IMR-90 (cell line): ENCODE measurements at regions not wholly inside any gene's neighbourhood (a gene's known extent, or its start where the extent isn't known, plus 50 kb on each side); places are given as distances from the start of the nearest gene placed in this dataset.

Experiments
- ATAC-seq: fragments of 200-7000 bp; cut with Tn5 transposase; 2 replicates; pipeline ENCODE4 v1.9.1; 2020; ENCODE audit warnings: low read depth, mild to moderate bottlenecking, moderate library complexity
- BruUV-seq: library from RNA; stranded (reverse); fragments of 400-500 nt; replicated peaks from 2 replicates; lab custom pipeline; 2021; lab: Mats Ljungman, UMichigan
- CTCF ChIA-PET: fragments of 300-600 bp; formaldehyde crosslinking; extraction: SDS; loops from one replicate; lab custom pipeline; 2021; ENCODE audit warnings: antibody characterized with exemption; lab: Yijun Ruan, JAX
- POLR2A ChIA-PET: fragments of 300-600 bp; sonication (Branson Sonifier 250); formaldehyde crosslinking; loops from one replicate; lab custom pipeline; 2022; ENCODE audit warnings: antibody characterized with exemption; ENCODE audit not compliant: unreplicated experiment; lab: Charles Lee
- DNase-seq: peaks from one replicate; pipeline ENCODE4 v3.0.0; 2013
- H2AFZ ChIP-seq: replicated peaks from 2 replicates; pipeline ENCODE3; 2013; ENCODE audit warnings: low read length, mild to moderate bottlenecking; ENCODE audit not compliant: poor library complexity
- H2AK5ac ChIP-seq: 2 replicates; pipeline ENCODE4 v1.6.1; 2013; ENCODE audit warnings: low read depth, low read length, inconsistent platforms
- H2AK9ac ChIP-seq: replicated peaks from 2 replicates; pipeline ENCODE3; 2013; ENCODE audit warnings: mild to moderate bottlenecking, low read depth, low read length, moderate library complexity; ENCODE audit not compliant: poor library complexity
- H2BK120ac ChIP-seq: 2 replicates; pipeline ENCODE4 v1.6.1; 2013; ENCODE audit warnings: low read depth, low read length, inconsistent platforms
- H2BK15ac ChIP-seq: 3 replicates; pipeline ENCODE4 v1.6.1; 2013; ENCODE audit warnings: low read depth, low read length, inconsistent platforms
- H2BK20ac ChIP-seq: 2 replicates; pipeline ENCODE4 v1.6.1; 2013; ENCODE audit warnings: low read depth, mild to moderate bottlenecking, inconsistent platforms, low read length, moderate library complexity
- H2BK5ac ChIP-seq: 2 replicates; pipeline ENCODE4 v1.6.1; 2013; ENCODE audit warnings: mild to moderate bottlenecking, low read depth, low read length, inconsistent platforms; ENCODE audit not compliant: poor library complexity, severe bottlenecking
- H3K14ac ChIP-seq: replicated peaks from 2 replicates; pipeline ENCODE4 v1.6.1; 2013; ENCODE audit warnings: low read depth, low read length, inconsistent platforms
- H3K18ac ChIP-seq: 2 replicates; pipeline ENCODE4 v1.6.1; 2013; ENCODE audit warnings: low read depth, low read length, control low read depth
- H3K23ac ChIP-seq: 2 replicates; pipeline ENCODE4 v1.6.1; 2013; ENCODE audit warnings: low read depth, low read length, inconsistent platforms
- H3K27ac ChIP-seq: 2 replicates; pipeline ENCODE4 v1.5.1; 2013; ENCODE audit warnings: mild to moderate bottlenecking, control low read depth, low read length; ENCODE audit not compliant: insufficient read depth
- H3K27me3 ChIP-seq: 2 replicates; pipeline ENCODE4 v1.6.1; 2013; ENCODE audit warnings: low read length; ENCODE audit not compliant: control insufficient read depth, insufficient read depth
- H3K36me3 ChIP-seq: 2 replicates; pipeline ENCODE4 v1.6.1; 2013; ENCODE audit warnings: low read length, mixed read lengths; ENCODE audit not compliant: control insufficient read depth, insufficient read depth
- H3K4ac ChIP-seq: 2 replicates; pipeline ENCODE4 v1.6.1; 2013; ENCODE audit warnings: low read depth, low read length, inconsistent platforms
- H3K4me1 ChIP-seq: 2 replicates; pipeline ENCODE4 v1.6.1; 2013; ENCODE audit warnings: low read length, mixed read lengths; ENCODE audit not compliant: control insufficient read depth, insufficient read depth
- H3K4me2 ChIP-seq: 2 replicates; pipeline ENCODE4 v1.6.1; 2013; ENCODE audit warnings: low read depth, mild to moderate bottlenecking, control low read depth, low read length, moderate library complexity
- H3K4me3 ChIP-seq: 2 replicates; pipeline ENCODE4 v1.5.1; 2013; ENCODE audit warnings: low read depth, mild to moderate bottlenecking, control low read depth, low read length, moderate library complexity; ENCODE audit not compliant: insufficient read depth
- H3K56ac ChIP-seq: 2 replicates; pipeline ENCODE4 v1.6.1; 2013; ENCODE audit warnings: low read length, inconsistent platforms; ENCODE audit not compliant: insufficient read depth; ENCODE audit errors: extremely low read depth
- H3K79me1 ChIP-seq, 2 experiments: 2 replicates each; pipeline ENCODE4 v1.6.1; 2013; ENCODE audit warnings: low read length in 2 of 2, inconsistent platforms in 1 of 2, low read depth in 1 of 2
- H3K9ac ChIP-seq: 2 replicates; pipeline ENCODE4 v1.6.1; 2013; ENCODE audit warnings: low read depth, low read length, control low read depth
- H3K9me1 ChIP-seq: 2 replicates; pipeline ENCODE4 v1.6.1; 2013; ENCODE audit warnings: low read length, inconsistent platforms; ENCODE audit not compliant: insufficient read depth
- H3K9me3 ChIP-seq: 2 replicates; pipeline ENCODE4 v1.6.1; 2013; ENCODE audit warnings: low read length; ENCODE audit not compliant: control insufficient read depth, insufficient read depth
- H4K20me1 ChIP-seq: 2 replicates; pipeline ENCODE4 v1.6.1; 2013; ENCODE audit warnings: low read length, inconsistent platforms; ENCODE audit not compliant: insufficient read depth
- H4K5ac ChIP-seq: 2 replicates; pipeline ENCODE4 v1.6.1; 2013; ENCODE audit warnings: mild to moderate bottlenecking, low read depth, low read length, control low read depth
- H4K8ac ChIP-seq, 2 experiments: 2 replicates each; pipeline ENCODE4 v1.6.1; 2013; ENCODE audit warnings: low read depth in 2 of 2, low read length in 2 of 2, control low read depth in 1 of 2, inconsistent platforms in 1 of 2
- H4K91ac ChIP-seq: 2 replicates; pipeline ENCODE4 v1.6.1; 2013; ENCODE audit warnings: low read depth, low read length, inconsistent platforms; ENCODE audit not compliant: insufficient read depth
- BHLHE40 ChIP-seq: fragments of 150-350 bp; IDR thresholded peaks from 2 replicates; pipeline ENCODE4 v1.6.1; 2016; ENCODE audit warnings: mild to moderate bottlenecking, low read depth, low read length
- CEBPB ChIP-seq: IDR thresholded peaks from 2 replicates; pipeline ENCODE4 v1.6.1; 2012; ENCODE audit warnings: low read depth, low read length, improper control_type of control experiment
- CHD1 ChIP-seq: IDR thresholded peaks from 2 replicates; pipeline ENCODE4 v1.6.1; 2012; ENCODE audit warnings: low read depth, low read length, improper control_type of control experiment
- CTCF ChIP-seq: conservative IDR thresholded peaks from 2 replicates; pipeline ENCODE4 v1.5.1; 2012; ENCODE audit warnings: mild to moderate bottlenecking, low read depth, low read length, improper control_type of control experiment
- ELK1 ChIP-seq: fragments of 150-350 bp; IDR thresholded peaks from 2 replicates; pipeline ENCODE4 v1.6.1; 2016; ENCODE audit warnings: low read depth, mild to moderate bottlenecking, low read length, moderate library complexity, borderline replicate concordance
- FOS ChIP-seq: fragments of 150-350 bp; IDR thresholded peaks from 2 replicates; pipeline ENCODE4 v1.6.1; 2016; ENCODE audit warnings: low read depth, low read length
- MAFK ChIP-seq: IDR thresholded peaks from 2 replicates; pipeline ENCODE4 v1.6.1; 2012; ENCODE audit warnings: low read depth, low read length, improper control_type of control experiment
- MAZ ChIP-seq: IDR thresholded peaks from 2 replicates; pipeline ENCODE4 v1.6.1; 2012; ENCODE audit warnings: low read depth, mild to moderate bottlenecking, low read length, improper control_type of control experiment, moderate library complexity, borderline replicate concordance
- MXI1 ChIP-seq: IDR thresholded peaks from 2 replicates; pipeline ENCODE4 v1.6.1; 2012; ENCODE audit warnings: low read depth, mild to moderate bottlenecking, low read length, moderate library complexity, borderline replicate concordance
- NFE2L2 ChIP-seq: fragments of 150-350 bp; IDR thresholded peaks from 2 replicates; pipeline ENCODE4 v1.6.1; 2016; ENCODE audit warnings: low read depth, mild to moderate bottlenecking, low read length
- POLR2A ChIP-seq: IDR thresholded peaks from 2 replicates; pipeline ENCODE4 v1.6.1; 2012; ENCODE audit warnings: mild to moderate bottlenecking, low read depth, low read length
- RAD21 ChIP-seq: IDR thresholded peaks from 2 replicates; pipeline ENCODE4 v1.6.1; 2012; ENCODE audit warnings: low read length, improper control_type of control experiment
- RCOR1 ChIP-seq: IDR thresholded peaks from 2 replicates; pipeline ENCODE4 v1.6.1; 2012; ENCODE audit warnings: mild to moderate bottlenecking, low read length, improper control_type of control experiment; ENCODE audit not compliant: insufficient replicate concordance
- RFX5 ChIP-seq: IDR thresholded peaks from 2 replicates; pipeline ENCODE4 v1.8.0; 2012; ENCODE audit warnings: low read depth, mild to moderate bottlenecking, low read length, moderate library complexity
- SMC3 ChIP-seq: fragments of 150-350 bp; IDR thresholded peaks from 2 replicates; pipeline ENCODE4 v1.6.1; 2016; ENCODE audit warnings: low read depth, mild to moderate bottlenecking, antibody characterized with exemption, low read length, moderate library complexity
- USF2 ChIP-seq: fragments of 150-350 bp; IDR thresholded peaks from 2 replicates; pipeline ENCODE4 v1.6.1; 2017; ENCODE audit warnings: mild to moderate bottlenecking, antibody characterized with exemption, low read length, low read depth
- WGBS, 2 experiments: methylation state at CpG; one replicate each; pipeline versions ENCODE4 v1.1.5 to v1.1.7; 2013; ENCODE audit warnings: missing lambda C conversion rate in 2 of 2; ENCODE audit not compliant: insufficient read length in 1 of 2; ENCODE audit errors: extremely low coverage in 2 of 2; 5-methylcytosine and 5-hydroxymethylcytosine counted together
- dilution Hi-C: fragments of 300-500 bp; cut with HindIII; formaldehyde crosslinking; loops from one replicate; pipeline ENCODE4 v1.14.3; 2018; ENCODE audit warnings: low sequenced_read_pairs; ENCODE audit not compliant: unreplicated experiment
- in situ Hi-C: fragments of 300-500 bp; cut with MboI; formaldehyde crosslinking; loops from 3 replicates; pipeline ENCODE4 v1.14.3; 2019; ENCODE audit warnings: low sequenced_read_pairs, inconsistent platforms, mixed read lengths
- intact Hi-C: fragments of 100-400 bp; cut with micrococcal nuclease; formaldehyde crosslinking; loops from 2 replicates; pipeline ENCODE4 v1.10.0; 2022

GRCh38 chr1:233453433-233454200, 126.1 kb downstream of the MAP3K21 start:
- dilution Hi-C loops: no loop called here
- no peak overlapping the region for H3K9ac ChIP-seq
- H3K4ac ChIP-seq: no peak overlapping the region
- no CpG with 5 or more reads among the region's 2 CpGs for WGBS, 2 experiments
- no peaks in the 10 kb centered on the region for H3K27me3 ChIP-seq
- no peak overlapping the region for H2AK9ac ChIP-seq
- ATAC-seq (no peak), DNase-seq (no peak)
- H3K27ac ChIP-seq: no peak overlapping the region
- CTCF ChIA-PET: no interaction called here
- no peak overlapping the region for H2AK5ac ChIP-seq
- no peak overlapping the region for H4K91ac ChIP-seq
- POLR2A ChIA-PET: no interaction called here
- H3K14ac ChIP-seq: no peak overlapping the region
- no peak overlapping the region for H3K18ac ChIP-seq
- H3K4me1 ChIP-seq: no peaks in the 10 kb centered on the region
- no peak overlapping the region for H2BK20ac ChIP-seq
- in situ Hi-C loops: no loop called here
- H3K56ac ChIP-seq: no peak overlapping the region
- H3K4me3 ChIP-seq: no peak overlapping the region
- TF ChIP-seq NFE2L2 (no peak), MAFK (no peak), RAD21 (no peak), USF2 (no peak), MAZ (no peak), CEBPB (no peak), MXI1 (no peak), POLR2A (no peak), BHLHE40 (no peak), CHD1 (no peak), ELK1 (no peak), CTCF (no peak), RFX5 (no peak), SMC3 (no peak), FOS (no peak), RCOR1 (no peak)
- no peaks in the 10 kb centered on the region for H3K79me1 ChIP-seq
- no peak overlapping the region for H2BK5ac ChIP-seq
- H2AFZ ChIP-seq: no peak overlapping the region
- no TSS peak for BruUV-seq
- intact Hi-C loops: loop anchor here (5.0 kb wide), 1 partner anchor 84 kb away; no protein-coding TSS in a partner anchor
- no peak overlapping the region for H2BK120ac ChIP-seq
- H2BK15ac ChIP-seq: no peak overlapping the region
- H4K8ac ChIP-seq: no peak overlapping the region
- H3K9me1 ChIP-seq: no peaks in the 10 kb centered on the region
- H4K20me1 ChIP-seq: no peaks in the 10 kb centered on the region
- peaks cover 15% of the 10 kb centered on the region for H3K9me3 ChIP-seq
- no peak overlapping the region for H4K5ac ChIP-seq
- no peak overlapping the region for H3K4me2 ChIP-seq
- no peaks in the 10 kb centered on the region for H3K36me3 ChIP-seq
- H3K23ac ChIP-seq: no peak overlapping the region
